GM21825 (cell line): ENCODE measurements at regions not wholly inside any gene's neighbourhood (a gene's known extent, or its start where the extent isn't known, plus 50 kb on each side); places are given as distances from the start of the nearest gene placed in this dataset.

Experiments used
- ATAC-seq: cut with Tn5 transposase; IDR thresholded peaks from one replicate; pipeline ENCODE4 v1.9.1; 2021; ENCODE audit warnings: mild to moderate bottlenecking, moderate library complexity; ENCODE audit not compliant: unreplicated experiment

- no peak for ATAC-seq
These were observed 332.0 kb downstream of the OLFM3 start for GRCh38 chr1:101664726-101665125.

- no peak for ATAC-seq
These were observed 329.0 kb downstream of the OLFM3 start for GRCh38 chr1:101667761-101668160.

GRCh38 chr1:101683136-101683535 lies 313.6 kb downstream of the OLFM3 start:
- no peak for ATAC-seq

GRCh38 chr1:101683561-101683960 lies 313.2 kb downstream of the OLFM3 start:
- ATAC-seq, result no peak

- no peak for ATAC-seq
These were observed 299.7 kb downstream of the OLFM3 start for GRCh38 chr1:101697072-101697471.

- ATAC-seq, result no peak
These were observed 298.0 kb downstream of the OLFM3 start for GRCh38 chr1:101698681-101699080.

GRCh38 chr1:101704895-101705294 lies 291.8 kb downstream of the OLFM3 start:
- no peak for ATAC-seq

GRCh38 chr1:101706366-101706765 lies 290.4 kb downstream of the OLFM3 start:
- no peak for ATAC-seq

GRCh38 chr1:101709721-101710120 lies 287.0 kb downstream of the OLFM3 start:
- no peak for ATAC-seq

GRCh38 chr1:101713760-101714159 lies 283.0 kb downstream of the OLFM3 start:
- ATAC-seq, result no peak

GRCh38 chr1:101723415-101723814 lies 273.3 kb downstream of the OLFM3 start:
- ATAC-seq, result no peak

- no peak for ATAC-seq
These were observed 268.7 kb downstream of the OLFM3 start for GRCh38 chr1:101728029-101728428.

- ATAC-seq, result no peak
These were observed 266.2 kb downstream of the OLFM3 start for GRCh38 chr1:101730559-101730958.

- ATAC-seq, result no peak
These were observed 264.5 kb downstream of the OLFM3 start for GRCh38 chr1:101732261-101732660.

- no peak for ATAC-seq
These were observed 263.4 kb downstream of the OLFM3 start for GRCh38 chr1:101733340-101733739.

GRCh38 chr1:101738475-101738874 lies 258.3 kb downstream of the OLFM3 start:
- ATAC-seq, result no peak

- no peak for ATAC-seq
These were observed 257.6 kb downstream of the OLFM3 start for GRCh38 chr1:101739146-101739545.

GRCh38 chr1:101739826-101740330 lies 256.8 kb downstream of the OLFM3 start:
- ATAC-seq, result no peak

- ATAC-seq, result no peak
These were observed 254.8 kb downstream of the OLFM3 start for GRCh38 chr1:101741910-101742309.

- no peak for ATAC-seq
These were observed 254.2 kb downstream of the OLFM3 start for GRCh38 chr1:101742509-101742908.

- no peak for ATAC-seq
These were observed 251.0 kb downstream of the OLFM3 start for GRCh38 chr1:101745551-101746270.

- no peak for ATAC-seq
These were observed 248.6 kb downstream of the OLFM3 start for GRCh38 chr1:101748077-101748476.
